GM21367 (cell line): ENCODE measurements at regions not wholly inside any gene's neighbourhood (a gene's known extent, or its start where the extent isn't known, plus 50 kb on each side); places are given as distances from the start of the nearest gene placed in this dataset.
"Not testable (repeated sequence)": the region's sequence is repeated elsewhere in the genome, so short reads cannot be mapped to it uniquely, and the experiment has no call there.

Source experiments
- ATAC-seq: cut with Tn5 transposase; IDR thresholded peaks from one replicate; pipeline ENCODE4 v1.9.1; 2021; ENCODE audit not compliant: unreplicated experiment

- ATAC-seq: no peak
Observed at GRCh38 chr5:19125956-19126713, 861.9 kb downstream of the CDH18 start.

- no peak for ATAC-seq
Observed at GRCh38 chr5:19140276-19140675, 847.7 kb downstream of the CDH18 start.

- ATAC-seq: not testable (repeated sequence)
Observed at GRCh38 chr5:19141937-19142524, 846.0 kb downstream of the CDH18 start.

- ATAC-seq: not testable (repeated sequence)
Observed at GRCh38 chr5:19142713-19143414, 845.1 kb downstream of the CDH18 start.

GRCh38 chr5:19143935-19144334 is 844.1 kb downstream of the CDH18 start:
- ATAC-seq: no peak

GRCh38 chr5:19169426-19169825 is 818.6 kb downstream of the CDH18 start:
- no peak for ATAC-seq

- ATAC-seq: no peak
Observed at GRCh38 chr5:19172926-19173470, 815.0 kb downstream of the CDH18 start.

GRCh38 chr5:19175776-19176570 is 812.0 kb downstream of the CDH18 start:
- no peak for ATAC-seq

GRCh38 chr5:19179571-19179970 is 808.4 kb downstream of the CDH18 start:
- ATAC-seq: no peak

- no peak for ATAC-seq
Observed at GRCh38 chr5:19189176-19189575, 798.8 kb downstream of the CDH18 start.

GRCh38 chr5:19193631-19194030 is 794.4 kb downstream of the CDH18 start:
- ATAC-seq: no peak

GRCh38 chr5:19196631-19197030 is 791.4 kb downstream of the CDH18 start:
- ATAC-seq: no peak

GRCh38 chr5:19200251-19200650 is 787.7 kb downstream of the CDH18 start:
- no peak for ATAC-seq

GRCh38 chr5:19208397-19208796 is 779.6 kb downstream of the CDH18 start:
- ATAC-seq: no peak

- ATAC-seq: no peak
Observed at GRCh38 chr5:19210886-19211285, 777.1 kb downstream of the CDH18 start.

GRCh38 chr5:19229179-19229835 is 758.7 kb downstream of the CDH18 start:
- ATAC-seq: no peak

- no peak for ATAC-seq
Observed at GRCh38 chr5:19233573-19233972, 754.4 kb downstream of the CDH18 start.

GRCh38 chr5:19235101-19235584 is 752.9 kb downstream of the CDH18 start:
- ATAC-seq: no peak

- no peak for ATAC-seq
Observed at GRCh38 chr5:19240170-19240569, 747.8 kb downstream of the CDH18 start.

GRCh38 chr5:19241690-19242089 is 746.3 kb downstream of the CDH18 start:
- ATAC-seq: no peak
